ENCODE measurements at regions not wholly inside any gene's neighbourhood (a gene's known extent, or its start where the extent isn't known, plus 50 kb on each side); places are given as distances from the start of the nearest gene placed in this dataset.

DNA sequence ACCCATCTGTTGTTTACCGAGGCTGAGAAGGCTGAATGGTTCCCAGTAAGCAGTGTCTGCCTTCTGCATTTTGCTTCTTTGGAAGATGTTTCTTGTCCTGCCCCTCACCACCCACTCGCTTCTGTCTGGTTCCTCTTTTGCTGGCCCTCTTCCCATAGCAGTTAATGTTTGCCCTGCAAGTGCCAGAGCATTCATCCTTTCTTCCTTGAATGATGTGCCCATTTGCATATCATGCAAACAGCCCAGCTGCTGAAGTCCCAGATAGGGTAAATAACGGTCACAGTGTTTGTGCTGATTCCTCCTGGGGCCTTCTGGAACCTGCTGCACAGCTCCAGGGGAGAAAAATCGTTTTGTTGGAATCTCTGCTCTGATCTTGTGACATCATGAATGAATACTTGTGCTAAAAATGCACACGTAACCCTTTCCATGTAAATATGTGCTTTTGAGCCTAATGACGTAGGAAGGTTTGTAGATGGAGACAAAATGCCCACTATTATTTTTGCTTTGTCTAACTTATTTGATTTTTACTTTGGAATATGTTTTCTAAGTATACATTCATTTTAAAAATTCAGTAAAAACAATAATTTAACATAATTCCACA is 381.0 kb downstream of the SOX2 start:
- DNase-seq, result peak; percentile 91

GRCh38 chr3:182094321-182094720 is 382.6 kb downstream of the SOX2 start:
- no peak for DNase-seq

- DNase-seq, result no peak
These were observed 393.2 kb downstream of the SOX2 start for GRCh38 chr3:182104881-182105280.

GRCh38 chr3:182105875-182106274 is 394.1 kb downstream of the SOX2 start:
- DNase-seq, result no peak

- DNase-seq, result no peak
These were observed 396.6 kb downstream of the SOX2 start for GRCh38 chr3:182108371-182108770.

DNA sequence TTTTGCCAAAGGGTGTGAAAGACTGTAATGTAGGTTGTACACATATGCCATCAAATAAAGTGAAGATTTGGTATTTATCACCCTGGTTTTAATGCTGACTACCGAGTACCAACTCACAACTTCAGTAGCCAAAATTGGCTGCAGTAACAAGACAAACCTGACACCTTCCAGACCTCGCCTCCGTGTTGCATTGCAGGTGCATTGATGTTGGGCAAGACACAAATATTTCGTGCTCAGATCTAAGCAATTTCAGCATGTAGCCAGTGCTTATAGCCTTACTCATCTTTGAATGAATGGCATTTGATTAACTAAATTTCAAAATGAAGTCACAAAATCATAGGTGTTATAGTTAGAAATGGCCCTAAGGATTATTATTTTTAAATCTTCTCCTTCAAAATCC is 400.2 kb downstream of the SOX2 start:
- no peak for DNase-seq

- peak; percentile 93 for DNase-seq
These were observed 403.7 kb downstream of the SOX2 start for GRCh38 chr3:182115328-182116015.

DNA sequence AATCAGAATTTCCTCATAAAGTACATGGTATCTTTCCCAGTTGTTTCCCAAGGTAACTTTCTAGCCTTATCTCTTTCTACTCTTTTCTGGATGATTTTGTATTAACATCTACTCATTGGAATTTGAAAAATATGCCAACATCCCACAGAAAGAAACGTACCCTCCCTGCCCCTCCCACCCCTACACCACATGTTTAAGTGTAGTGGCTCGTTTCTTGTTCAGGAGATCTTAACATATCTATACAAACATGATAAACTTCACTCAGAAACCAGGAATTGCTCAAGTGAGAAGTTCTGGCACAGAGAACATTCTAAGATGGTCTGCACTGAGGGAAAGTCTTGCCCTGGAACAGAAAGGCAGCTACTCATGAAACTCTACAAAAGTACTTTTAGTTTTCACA is 404.7 kb downstream of the SOX2 start:
- no peak for DNase-seq

GRCh38 chr3:182117131-182117530 is 405.4 kb downstream of the SOX2 start:
- no peak for DNase-seq

DNA sequence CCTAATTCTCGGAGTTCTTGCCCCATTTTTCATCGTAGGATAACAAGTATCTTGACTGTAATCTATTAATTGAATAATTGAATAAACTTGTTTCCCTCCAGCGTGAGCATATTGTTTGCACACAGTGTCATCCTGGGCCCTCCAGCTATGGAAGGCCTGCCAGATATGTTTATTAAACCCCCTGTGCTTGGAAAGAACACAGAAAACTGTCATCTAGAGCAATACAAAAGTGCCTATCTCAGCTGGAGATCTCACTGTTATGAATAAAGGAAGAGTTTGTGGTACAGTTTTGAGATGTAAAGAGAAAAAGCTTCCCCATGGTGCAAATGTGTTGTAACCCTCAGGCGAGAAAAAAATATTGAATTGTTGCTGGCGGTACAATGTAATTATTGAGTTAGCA is 405.9 kb downstream of the SOX2 start:
- DNase-seq, result no peak

GRCh38 chr3:182118066-182118465 is 406.3 kb downstream of the SOX2 start:
- DNase-seq, result no peak

DNA sequence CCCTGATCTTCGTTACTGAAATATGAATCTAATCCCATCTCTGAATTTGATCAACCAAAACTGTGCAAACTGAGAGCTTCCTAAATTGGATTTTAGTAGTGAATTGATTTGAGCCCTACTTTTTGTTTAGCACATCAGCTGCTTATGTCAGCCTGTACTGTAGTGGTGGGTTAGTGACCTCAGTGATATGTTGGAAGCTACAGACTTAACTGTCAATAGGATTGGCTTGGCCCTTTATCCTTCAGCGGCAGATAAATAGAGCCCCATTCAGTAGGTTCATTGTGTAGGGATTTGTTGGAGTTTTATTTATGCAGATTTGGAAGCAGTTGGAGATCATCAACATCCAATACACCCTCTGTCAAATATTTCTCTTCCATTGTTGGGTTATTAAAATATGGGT is 409.7 kb downstream of the SOX2 start:
- no peak for DNase-seq

GRCh38 chr3:182122779-182123178 is 411.1 kb downstream of the SOX2 start:
- DNase-seq, result no peak

DNA sequence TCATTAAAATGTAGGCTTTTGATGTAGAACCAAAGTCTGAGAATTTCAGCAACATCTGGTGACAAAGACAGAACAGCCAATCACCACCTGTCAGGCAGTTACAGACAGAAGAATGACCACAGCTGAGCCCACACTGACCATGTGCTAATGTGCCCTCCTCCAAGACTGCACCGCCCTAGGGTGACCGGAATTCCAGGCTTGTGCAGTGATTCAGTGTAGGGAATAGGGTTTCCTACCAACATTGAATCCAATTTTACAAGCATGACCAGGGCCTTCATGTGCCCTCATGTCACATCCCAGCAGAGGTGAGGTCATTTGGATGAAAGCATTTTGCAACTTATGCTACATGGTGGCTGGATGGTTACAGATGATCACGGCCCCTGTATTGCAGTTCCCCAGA is 412.5 kb downstream of the SOX2 start:
- no peak for DNase-seq

GRCh38 chr3:182124716-182125115 is 413.0 kb downstream of the SOX2 start:
- DNase-seq, result no peak

DNA sequence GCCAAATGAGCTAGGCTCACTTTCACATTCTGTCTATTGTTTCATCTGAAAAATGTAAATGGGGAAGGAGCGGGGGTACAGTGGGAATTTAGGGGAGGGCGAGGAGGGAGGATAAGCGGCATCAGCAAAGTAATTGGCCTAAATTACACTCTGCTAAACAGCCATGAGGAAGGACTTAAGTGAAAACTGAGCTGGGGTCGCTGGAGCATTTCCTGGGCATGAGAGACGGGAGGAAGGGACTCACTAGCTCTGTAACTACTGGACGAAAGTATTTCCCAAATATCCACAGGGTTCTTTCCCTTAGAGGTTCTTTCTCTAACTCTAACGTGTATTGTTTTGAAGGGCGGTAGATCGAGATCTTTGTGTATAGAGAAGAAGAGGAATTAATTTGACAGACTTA is 418.0 kb downstream of the SOX2 start:
- DNase-seq, result no peak

GRCh38 chr3:182133752-182134151 is 422.0 kb downstream of the SOX2 start:
- DNase-seq, result no peak

DNA sequence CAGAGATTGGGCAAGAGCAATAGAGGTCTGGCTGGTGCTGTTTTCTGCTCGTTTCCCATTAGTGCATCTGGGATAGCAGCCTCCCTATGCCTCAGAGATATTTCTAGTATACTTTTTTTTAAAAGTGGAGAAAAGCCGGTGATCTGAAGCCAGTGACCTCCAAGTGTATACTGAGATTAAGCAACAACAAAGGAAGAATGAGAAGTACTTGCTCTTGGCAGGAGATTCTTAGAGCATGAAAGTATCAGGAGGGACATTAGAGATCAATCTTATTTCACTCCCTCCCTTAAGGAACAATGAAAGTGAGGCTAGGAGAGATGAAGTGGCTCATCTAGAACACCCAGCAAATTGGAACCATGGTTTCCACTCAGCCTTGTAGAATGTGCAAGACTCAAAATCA is 423.3 kb downstream of the SOX2 start:
- no peak for DNase-seq

- no peak for DNase-seq
These were observed 424.5 kb downstream of the SOX2 start for GRCh38 chr3:182136008-182136910.

DNA sequence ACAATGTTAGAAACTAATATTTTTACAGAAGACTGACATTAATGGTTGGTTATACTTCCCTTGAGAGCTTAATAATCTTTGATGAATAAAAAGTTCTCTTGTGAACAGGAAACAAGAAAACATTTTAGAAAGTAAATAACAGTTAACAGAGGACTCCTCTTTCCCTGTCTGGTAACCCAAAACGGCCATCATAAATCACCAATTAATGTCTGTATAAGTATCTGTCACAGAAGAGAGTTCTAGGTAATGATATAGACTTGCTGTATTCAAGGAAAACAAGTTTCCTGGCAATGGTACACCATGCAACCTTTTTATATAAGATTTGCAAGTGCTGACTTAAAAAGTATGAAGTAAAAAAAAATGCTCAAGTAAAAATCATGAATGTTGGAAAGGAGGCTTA is 426.7 kb downstream of the SOX2 start:
- no peak for DNase-seq

DNA sequence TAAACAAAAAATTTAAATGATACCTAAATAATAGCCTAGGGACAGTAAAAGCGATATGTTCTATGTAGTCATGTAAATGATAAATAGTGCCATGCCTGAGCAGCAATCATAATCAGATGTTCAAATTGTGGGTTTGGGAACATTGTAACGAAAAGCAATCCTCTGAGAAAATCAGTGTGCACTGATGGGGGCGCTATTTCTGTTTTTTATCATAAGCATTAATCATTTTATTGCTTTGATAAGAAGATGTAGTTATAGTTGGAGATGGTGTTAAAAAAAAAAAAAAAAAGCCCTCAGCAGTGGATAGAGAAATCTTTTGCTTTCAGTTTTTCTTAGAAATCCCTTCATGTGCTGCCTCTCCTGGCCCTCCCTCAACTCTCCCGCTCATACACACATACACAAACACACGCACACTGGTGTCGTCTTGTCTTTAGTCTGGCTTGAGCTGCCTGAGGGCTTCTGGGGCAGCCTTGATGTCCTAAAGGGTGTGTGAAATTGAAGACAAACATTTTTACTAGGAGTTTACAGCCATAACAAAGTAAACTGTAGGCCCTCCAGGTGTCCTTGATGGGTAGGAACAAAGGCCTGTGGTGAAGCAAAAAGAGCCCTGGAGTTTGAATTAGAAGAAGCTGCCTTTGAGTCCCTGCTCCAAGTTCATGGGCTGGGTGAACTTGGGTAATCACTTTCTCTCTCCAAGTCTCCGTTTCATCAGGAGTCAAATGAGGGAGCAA is 428.1 kb downstream of the SOX2 start:
- no peak for DNase-seq

GRCh38 chr3:182142928-182143327 is 431.2 kb downstream of the SOX2 start:
- no peak for DNase-seq

- no peak for DNase-seq
These were observed 432.2 kb downstream of the SOX2 start for GRCh38 chr3:182143903-182144302.

Measured in DMS 273 treated with DMSO at 0.1 percent for 48 hours (cell line).